Loucy (cell line): ENCODE measurements at regions not wholly inside any gene's neighbourhood (a gene's known extent, or its start where the extent isn't known, plus 50 kb on each side); places are given as distances from the start of the nearest gene placed in this dataset.
A peak's percentile ranks its signal among the peaks of the same experiment; 100 is the strongest.

Source experiments
- H2AFZ ChIP-seq: fragments of 200-600 bp; sonication (generic); 2 replicates; pipeline ENCODE4 v1.6.0; 2016; ENCODE audit warnings: antibody characterized with exemption, mild to moderate bottlenecking, low read length, moderate library complexity
- H3F3A ChIP-seq: fragments of 200-600 bp; 2 replicates; pipeline ENCODE4 v1.6.0; 2016; ENCODE audit warnings: antibody characterized with exemption, low read depth, mild to moderate bottlenecking
- H3K27me3 ChIP-seq: fragments of 200-600 bp; sonication (generic); 2 replicates; pipeline ENCODE4 v1.6.1; 2014; ENCODE audit warnings: low read length, mild to moderate bottlenecking; ENCODE audit not compliant: insufficient read depth, poor library complexity, severe bottlenecking
- H3K36me3 ChIP-seq: fragments of 200-600 bp; sonication (generic); 2 replicates; pipeline ENCODE4 v1.6.1; 2016; ENCODE audit warnings: low read length; ENCODE audit not compliant: insufficient read depth
- H3K4me1 ChIP-seq: fragments of 200-600 bp; sonication (generic); 2 replicates; pipeline ENCODE4 v1.5.1; 2014; ENCODE audit warnings: low read length, mild to moderate bottlenecking; ENCODE audit not compliant: insufficient read depth, poor library complexity, severe bottlenecking
- H3K4me2 ChIP-seq: fragments of 200-600 bp; sonication (generic); 2 replicates; pipeline ENCODE4 v1.6.0; 2014; ENCODE audit warnings: antibody characterized with exemption, low read length, low read depth, mild to moderate bottlenecking; ENCODE audit not compliant: poor library complexity, severe bottlenecking
- H3K4me3 ChIP-seq: fragments of 200-600 bp; sonication (generic); 2 replicates; pipeline ENCODE4 v1.5.1; 2014; ENCODE audit warnings: low read length, mild to moderate bottlenecking, mixed read lengths; ENCODE audit not compliant: poor library complexity, severe bottlenecking
- H3K79me2 ChIP-seq: fragments of 200-600 bp; sonication (generic); 2 replicates; pipeline ENCODE4 v1.6.1; 2014; ENCODE audit warnings: low read length; ENCODE audit not compliant: insufficient read depth
- H3K9ac ChIP-seq: fragments of 200-600 bp; sonication (generic); 2 replicates; pipeline ENCODE4 v1.6.0; 2014; ENCODE audit warnings: mild to moderate bottlenecking, low read depth, low read length, moderate library complexity; ENCODE audit not compliant: poor library complexity, severe bottlenecking
- H3K9me2 ChIP-seq: fragments of 200-600 bp; sonication (generic); replicated peaks from 2 replicates; pipeline ENCODE4 v1.6.1; 2016; ENCODE audit warnings: low read depth, low read length, mixed read lengths
- H3K9me3 ChIP-seq: fragments of 200-600 bp; sonication (generic); 2 replicates; pipeline ENCODE4 v1.6.1; 2014; ENCODE audit warnings: mild to moderate bottlenecking, antibody characterized with exemption, low read length, low read depth; ENCODE audit not compliant: insufficient read depth
- H4K20me1 ChIP-seq: fragments of 200-600 bp; sonication (generic); 2 replicates; pipeline ENCODE4 v1.6.0; 2014; ENCODE audit warnings: antibody characterized with exemption, low read length, mild to moderate bottlenecking; ENCODE audit not compliant: insufficient read depth, poor library complexity, severe bottlenecking
- EZH2phosphoT487 ChIP-seq: fragments of 200-600 bp; IDR thresholded peaks from 2 replicates; pipeline ENCODE4 v1.6.1; 2018; ENCODE audit warnings: antibody characterized with exemption, mild to moderate bottlenecking, moderate library complexity, borderline replicate concordance
- TF ChIP-seq, protein P1 (sequence below): fragments of 200-600 bp; sonication (generic); conservative IDR thresholded peaks from 2 replicates; pipeline ENCODE4 v1.5.1; 2014; ENCODE audit warnings: mild to moderate bottlenecking, antibody characterized with exemption, low read length

DNA sequence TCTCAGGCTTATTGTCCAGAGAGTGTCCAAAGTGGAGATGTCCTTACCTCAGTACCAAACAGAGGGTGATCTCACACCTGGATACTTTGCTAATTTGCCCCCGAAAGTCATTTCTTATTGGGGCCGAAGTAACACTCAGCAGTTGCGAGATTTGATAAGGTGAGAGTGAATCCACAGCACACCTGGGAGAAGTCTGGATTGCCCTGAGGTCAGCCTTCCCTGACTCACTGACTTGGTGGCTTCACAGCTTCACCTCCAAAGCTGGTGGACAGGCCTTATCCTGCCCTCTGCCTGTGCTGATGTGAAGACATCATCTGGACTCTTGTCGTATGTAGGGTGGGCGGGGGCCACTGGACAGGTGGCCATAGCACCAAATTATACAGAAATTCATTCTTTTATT lies 101.9 kb upstream of the ARMC2 start:
- no peaks in the 10 kb centered on the region for H3K9me3 ChIP-seq
- no peaks in the 10 kb centered on the region for H3K9me2 ChIP-seq
- peaks cover 17% of the 10 kb centered on the region for H3K4me1 ChIP-seq
- TF ChIP-seq, protein P1, sequence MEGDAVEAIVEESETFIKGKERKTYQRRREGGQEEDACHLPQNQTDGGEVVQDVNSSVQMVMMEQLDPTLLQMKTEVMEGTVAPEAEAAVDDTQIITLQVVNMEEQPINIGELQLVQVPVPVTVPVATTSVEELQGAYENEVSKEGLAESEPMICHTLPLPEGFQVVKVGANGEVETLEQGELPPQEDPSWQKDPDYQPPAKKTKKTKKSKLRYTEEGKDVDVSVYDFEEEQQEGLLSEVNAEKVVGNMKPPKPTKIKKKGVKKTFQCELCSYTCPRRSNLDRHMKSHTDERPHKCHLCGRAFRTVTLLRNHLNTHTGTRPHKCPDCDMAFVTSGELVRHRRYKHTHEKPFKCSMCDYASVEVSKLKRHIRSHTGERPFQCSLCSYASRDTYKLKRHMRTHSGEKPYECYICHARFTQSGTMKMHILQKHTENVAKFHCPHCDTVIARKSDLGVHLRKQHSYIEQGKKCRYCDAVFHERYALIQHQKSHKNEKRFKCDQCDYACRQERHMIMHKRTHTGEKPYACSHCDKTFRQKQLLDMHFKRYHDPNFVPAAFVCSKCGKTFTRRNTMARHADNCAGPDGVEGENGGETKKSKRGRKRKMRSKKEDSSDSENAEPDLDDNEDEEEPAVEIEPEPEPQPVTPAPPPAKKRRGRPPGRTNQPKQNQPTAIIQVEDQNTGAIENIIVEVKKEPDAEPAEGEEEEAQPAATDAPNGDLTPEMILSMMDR = no peak
- no peak for TF ChIP-seq EZH2phosphoT487
- H3K4me2 ChIP-seq = peak overlapping the region; percentile 36
- no peaks in the 10 kb centered on the region for H3K36me3 ChIP-seq
- H3K27me3 ChIP-seq = no peaks in the 10 kb centered on the region
- H3K4me3 ChIP-seq = no peak overlapping the region
- H3K79me2 ChIP-seq = no peaks in the 10 kb centered on the region
- 0 out of 2 replicates have a peak, but pooled peaks cover under 1% of the 10 kb centered on the region for H3F3A ChIP-seq
- no peak overlapping the region for H3K9ac ChIP-seq
- H4K20me1 ChIP-seq = no peaks in the 10 kb centered on the region
- peak overlapping the region; percentile 81 for H2AFZ ChIP-seq

DNA sequence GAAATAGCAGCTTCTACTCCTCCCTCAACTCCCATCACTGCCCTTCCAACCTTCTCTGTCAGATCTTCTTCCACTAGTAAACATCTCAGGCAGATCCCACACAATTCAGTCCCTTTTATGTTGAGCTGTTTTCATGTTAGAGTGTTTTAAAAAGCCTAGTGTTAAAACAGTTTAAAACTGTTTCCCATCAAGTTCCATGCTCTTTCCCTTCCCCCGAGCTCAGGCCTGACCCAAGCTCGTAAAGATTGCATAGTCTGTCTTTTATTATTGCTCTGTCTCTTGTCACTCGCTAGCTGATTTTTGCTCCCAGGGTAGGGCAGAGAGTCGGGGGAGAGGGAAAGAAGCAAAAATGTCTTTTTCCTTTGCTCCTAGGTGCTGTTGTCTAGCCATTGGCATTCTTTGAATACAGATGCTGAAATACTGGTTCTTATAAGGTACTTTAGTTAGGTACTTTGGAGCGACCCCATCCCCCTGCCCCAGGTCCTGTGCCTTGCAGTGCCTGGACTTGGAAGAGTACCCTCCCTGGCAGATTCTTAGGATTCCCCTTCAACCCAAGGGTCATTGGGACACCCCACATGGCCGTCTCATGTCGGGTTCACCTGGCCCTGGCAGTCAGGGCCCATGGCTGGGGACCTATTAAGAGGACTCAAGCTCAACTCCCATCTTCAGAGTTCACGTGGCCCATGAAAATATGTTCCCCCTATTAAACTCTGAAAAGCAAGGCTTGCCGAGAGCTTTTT lies 101.2 kb upstream of the ARMC2 start:
- H3K27me3 ChIP-seq = no peaks in the 10 kb centered on the region
- H3K79me2 ChIP-seq = no peaks in the 10 kb centered on the region
- TF ChIP-seq EZH2phosphoT487 = no peak
- TF ChIP-seq, protein P1 = no peak
- peaks cover 16% of the 10 kb centered on the region for H3K4me1 ChIP-seq
- H3K9ac ChIP-seq = no peak overlapping the region
- H3K4me2 ChIP-seq = peak overlapping the region; percentile 36
- no peak overlapping the region for H3K4me3 ChIP-seq
- H3F3A ChIP-seq = no peaks in the 10 kb centered on the region
- no peaks in the 10 kb centered on the region for H3K9me2 ChIP-seq
- H3K36me3 ChIP-seq = no peaks in the 10 kb centered on the region
- no peaks in the 10 kb centered on the region for H3K9me3 ChIP-seq
- peak overlapping the region; percentile 81 for H2AFZ ChIP-seq
- no peaks in the 10 kb centered on the region for H4K20me1 ChIP-seq

DNA sequence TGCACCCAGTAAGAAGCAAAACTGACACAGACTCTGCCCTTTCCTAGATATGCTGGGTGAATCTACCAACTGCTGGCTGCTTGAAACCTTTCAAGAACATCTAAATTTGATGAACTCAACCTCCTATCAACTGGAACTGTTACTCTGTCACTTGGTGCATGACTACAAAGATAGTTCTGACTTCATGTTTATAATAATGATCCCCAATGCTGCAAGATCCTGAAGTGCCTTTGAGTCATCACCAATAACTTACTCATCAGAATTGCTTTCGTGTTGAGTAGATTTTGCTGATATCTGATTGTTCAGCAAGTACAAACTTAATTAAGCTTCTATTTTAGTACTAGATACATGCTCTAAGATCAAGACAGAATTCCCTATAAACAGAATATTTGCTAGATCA lies 100.2 kb upstream of the ARMC2 start:
- H3F3A ChIP-seq = no peaks in the 10 kb centered on the region
- H3K4me1 ChIP-seq = peaks cover 11% of the 10 kb centered on the region
- H2AFZ ChIP-seq = no peak overlapping the region
- TF ChIP-seq, protein P1 = no peak
- TF ChIP-seq EZH2phosphoT487 = no peak
- no peak overlapping the region for H3K4me2 ChIP-seq
- H3K9ac ChIP-seq = no peak overlapping the region
- no peaks in the 10 kb centered on the region for H4K20me1 ChIP-seq
- no peaks in the 10 kb centered on the region for H3K79me2 ChIP-seq
- no peaks in the 10 kb centered on the region for H3K27me3 ChIP-seq
- H3K36me3 ChIP-seq = no peaks in the 10 kb centered on the region
- no peaks in the 10 kb centered on the region for H3K9me3 ChIP-seq
- H3K4me3 ChIP-seq = no peak overlapping the region
- no peaks in the 10 kb centered on the region for H3K9me2 ChIP-seq
